ENCODE measurements at regions not wholly inside any gene's neighbourhood (a gene's known extent, or its start where the extent isn't known, plus 50 kb on each side); places are given as distances from the start of the nearest gene placed in this dataset.

GRCh38 chr2:23091019-23091418 lies 294.0 kb upstream of the KLHL29 start (continued):
- TF ChIP-seq ZBTB11 (tag by site-specific recombination; conservative IDR thresholded peaks at IDR 0.05; ENCODE audit: low read depth) (peak; percentile 53; the same call in 1 of the 2 replicates), ZNF426 (tag by site-specific recombination; IDR thresholded peaks at IDR 0.05) (peak; percentile 42), HOXA7 (CRISPR knock-in tag; IDR thresholded peaks at IDR 0.05; ENCODE audit: borderline replicate concordance) (no peak), YY2 (tag by site-specific recombination; IDR thresholded peaks at IDR 0.05) (no peak), ZNF518A (tag by site-specific recombination; conservative IDR thresholded peaks at IDR 0.05; ENCODE audit: low read depth) (0 out of 2 replicates have a peak, but pooled peaks have one; percentile 38), ZNF610 (tag by site-specific recombination; IDR thresholded peaks at IDR 0.05; ENCODE audit: borderline replicate concordance) (no peak), ZNF140 (tag by site-specific recombination; IDR thresholded peaks at IDR 0.05) (peak; percentile 27; the same call in 1 of the 2 replicates)

GRCh38 chr2:23091900-23092299 lies 293.1 kb upstream of the KLHL29 start:
- H3K4me1 ChIP-seq (ENCODE audit: control insufficient read depth, insufficient read depth, low read length), result no peaks in the 10 kb centered on the region
- H3K9me3 ChIP-seq (ENCODE audit: control insufficient read depth, insufficient read depth, low read depth, low read length), result no peaks in the 10 kb centered on the region
- no peak overlapping the region for H3K27ac ChIP-seq (ENCODE audit: extremely low read depth, low read depth, low read length)
- no peaks in the 10 kb centered on the region for H3K36me3 ChIP-seq (ENCODE audit: control insufficient read depth in 2 of 2, insufficient read depth in 1 of 2, low read length in 2 of 2)
- ChIA-PET CTCF (no interaction called here), POLR2A (no interaction called here)
- no peak overlapping the region for H3K4me3 ChIP-seq (ENCODE audit: low read depth, low read length)
- TF ChIP-seq ZNF501 (tag by site-specific recombination; IDR thresholded peaks at IDR 0.05) (no peak), ZFHX2 (tag by site-specific recombination; conservative IDR thresholded peaks at IDR 0.05) (no peak), SETDB1 (IDR thresholded peaks at IDR 0.05; ENCODE audit: insufficient read length, low read length) (no peak), ZBTB6 (tag by site-specific recombination; IDR thresholded peaks at IDR 0.05) (no peak), KLF10 (tag by site-specific recombination; IDR thresholded peaks at IDR 0.05) (no peak), ZNF624 (tag by site-specific recombination; IDR thresholded peaks at IDR 0.05) (no peak), ZNF530 (tag by site-specific recombination; IDR thresholded peaks at IDR 0.05; ENCODE audit: low read depth) (no peak), ZBTB8A (tag by site-specific recombination; IDR thresholded peaks at IDR 0.05) (no peak), ZNF302 (tag by site-specific recombination; IDR thresholded peaks at IDR 0.05; ENCODE audit: low read depth) (no peak), ZNF692 (tag by site-specific recombination; IDR thresholded peaks at IDR 0.05) (no peak), ZNF488 (tag by site-specific recombination; IDR thresholded peaks at IDR 0.05) (no peak), INSM2 (tag by site-specific recombination; IDR thresholded peaks at IDR 0.05) (no peak), ZNF654 (tag by site-specific recombination; IDR thresholded peaks at IDR 0.05; ENCODE audit: low read depth) (no peak), KLF7 (tag by site-specific recombination; IDR thresholded peaks at IDR 0.05; ENCODE audit: borderline replicate concordance) (no peak), ZNF792 (tag by site-specific recombination; IDR thresholded peaks at IDR 0.05) (no peak), ZNF335 (tag by site-specific recombination; conservative IDR thresholded peaks at IDR 0.05) (no peak)

Measured in HEK293 (cell line).